GM12878 (cell line): ENCODE measurements at regions not wholly inside any gene's neighbourhood (a gene's known extent, or its start where the extent isn't known, plus 50 kb on each side); places are given as distances from the start of the nearest gene placed in this dataset.

Experiments used
- CTCF ChIP-seq, 3 experiments: IDR thresholded peaks in 2 of 3; conservative IDR thresholded peaks in 1 of 3; 2 replicates each; pipeline ENCODE4 v1.5.1; 2011; ENCODE audit warnings: low read depth in 3 of 3, low read length in 3 of 3, mild to moderate bottlenecking in 3 of 3, control low read depth in 2 of 3, moderate library complexity in 2 of 3, inconsistent platforms in 1 of 3, mixed read lengths in 1 of 3; ENCODE audit not compliant: control insufficient read depth in 2 of 3, insufficient read depth in 1 of 3; ENCODE audit errors: extremely low read depth in 1 of 3
- IRF4 ChIP-seq: IDR thresholded peaks from 2 replicates; pipeline ENCODE4 v1.6.1; 2011; ENCODE audit warnings: low read depth, low read length
- MLLT1 ChIP-seq: fragments of 450-650 bp; IDR thresholded peaks from 2 replicates; pipeline ENCODE4 v1.6.1; 2016; ENCODE audit warnings: mild to moderate bottlenecking
- RELB ChIP-seq: fragments of 450-650 bp; IDR thresholded peaks from 2 replicates; pipeline ENCODE4 v1.6.1; 2017; ENCODE audit warnings: low read depth, mild to moderate bottlenecking, moderate library complexity
- ZBTB4 ChIP-seq: fragments of 450-650 bp; formaldehyde crosslinking; IDR thresholded peaks from 2 replicates; pipeline ENCODE4 v1.4.0; 2022; ENCODE audit warnings: mild to moderate bottlenecking, moderate library complexity

- TF ChIP-seq CTCF (IDR thresholded peaks at IDR 0.05 in 2 of 3, conservative IDR thresholded peaks at IDR 0.05 in 1 of 3; ENCODE audit: control insufficient read depth in 2 of 3, extremely low read depth in 1 of 3, insufficient read depth in 1 of 3, low read depth in 3 of 3, low read length in 3 of 3) = no peak
- no peak for TF ChIP-seq MLLT1
- TF ChIP-seq RELB = no peak
- no peak for TF ChIP-seq ZBTB4
- TF ChIP-seq IRF4 = no peak
Observed at GRCh38 chr7:68235937-68236336, 1239.3 kb downstream of the TYW1 start (continued).
